Fibroblast of gingiva (primary cell): ENCODE measurements at regions not wholly inside any gene's neighbourhood (a gene's known extent, or its start where the extent isn't known, plus 50 kb on each side); places are given as distances from the start of the nearest gene placed in this dataset.
"Not testable (repeated sequence)": the region's sequence is repeated elsewhere in the genome, so short reads cannot be mapped to it uniquely, and the experiment has no call there.

Experiments used
- DNase-seq: peaks from one replicate; pipeline ENCODE4 v3.0.0-alpha.2; 2011; ENCODE audit warnings: low read depth

DNA sequence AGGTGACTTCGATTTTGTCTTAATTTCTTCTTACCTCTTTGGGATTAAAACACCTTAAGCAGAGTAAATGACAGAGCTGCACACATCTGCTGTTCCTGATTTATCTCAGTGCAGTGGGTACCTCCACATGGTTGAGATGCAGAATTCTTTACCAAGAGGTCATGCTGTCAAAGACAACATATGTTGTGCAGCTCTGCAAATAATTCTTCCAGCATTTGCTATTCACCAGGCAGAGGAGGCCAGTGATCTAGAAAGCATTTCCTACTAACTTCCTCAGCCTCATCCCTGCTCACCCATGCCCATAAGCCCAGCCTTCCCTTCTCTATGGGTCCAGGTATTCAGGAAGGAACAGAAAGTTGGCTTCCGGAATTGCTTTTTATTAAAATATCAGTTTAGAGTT is 109.3 kb downstream of the THBS2 start:
- no peak for DNase-seq

DNA sequence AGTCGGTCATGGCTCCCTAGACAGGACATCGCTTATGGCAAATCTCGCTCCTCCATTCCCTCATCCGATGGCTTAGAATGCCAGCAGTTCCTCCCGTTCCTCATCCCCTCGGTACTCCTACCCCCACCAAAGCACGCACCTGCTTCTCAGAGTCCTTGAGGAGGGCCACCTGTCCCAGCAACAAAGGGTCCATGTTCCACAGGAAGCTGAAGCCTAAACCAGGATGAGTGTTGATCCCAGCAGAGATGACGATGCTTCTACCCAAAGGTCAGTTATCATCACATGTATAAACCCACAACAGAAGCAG is 111.2 kb downstream of the THBS2 start:
- no peak for DNase-seq

DNA sequence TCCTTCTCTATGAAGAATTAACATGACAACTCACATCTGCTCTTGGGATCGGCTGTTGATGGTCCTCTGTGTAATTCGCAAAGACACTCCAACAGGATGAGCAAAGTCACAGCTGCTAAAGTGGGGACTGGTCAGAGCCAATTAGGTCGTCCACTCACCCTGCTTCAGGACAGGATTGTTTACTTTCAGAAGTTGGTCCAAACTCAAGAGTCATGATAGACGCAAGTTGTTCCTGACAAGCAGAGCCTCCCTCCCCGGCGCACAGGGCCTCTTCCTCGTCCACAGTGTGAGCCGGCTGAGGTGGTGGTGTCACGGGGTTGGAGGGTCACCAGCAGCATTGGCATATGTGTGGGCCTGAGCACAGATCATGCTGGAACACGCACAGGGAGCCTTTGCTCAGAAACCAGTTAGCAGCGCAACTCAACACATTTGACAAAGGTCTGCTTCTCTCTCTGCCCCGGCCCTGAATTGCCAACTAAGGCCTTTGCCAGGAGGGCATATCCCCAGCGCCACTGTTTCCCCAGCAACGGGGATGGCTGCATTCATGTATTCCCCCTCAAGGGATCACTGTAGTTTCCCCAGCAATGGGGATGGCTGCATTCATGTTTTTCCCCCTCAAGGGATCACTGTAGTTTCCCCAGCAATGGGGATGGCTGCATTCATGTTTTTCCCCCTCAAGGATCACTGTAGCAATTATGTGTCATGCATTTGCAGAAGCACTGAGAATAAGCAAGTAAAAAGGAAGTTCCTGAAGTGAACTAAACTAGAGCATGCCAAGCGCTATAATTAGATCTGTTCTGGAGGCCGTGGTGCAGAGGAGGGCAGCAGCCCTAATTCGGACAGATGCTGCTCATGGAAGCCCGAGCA is 111.7 kb downstream of the THBS2 start:
- DNase-seq, result peak; percentile 58

DNA sequence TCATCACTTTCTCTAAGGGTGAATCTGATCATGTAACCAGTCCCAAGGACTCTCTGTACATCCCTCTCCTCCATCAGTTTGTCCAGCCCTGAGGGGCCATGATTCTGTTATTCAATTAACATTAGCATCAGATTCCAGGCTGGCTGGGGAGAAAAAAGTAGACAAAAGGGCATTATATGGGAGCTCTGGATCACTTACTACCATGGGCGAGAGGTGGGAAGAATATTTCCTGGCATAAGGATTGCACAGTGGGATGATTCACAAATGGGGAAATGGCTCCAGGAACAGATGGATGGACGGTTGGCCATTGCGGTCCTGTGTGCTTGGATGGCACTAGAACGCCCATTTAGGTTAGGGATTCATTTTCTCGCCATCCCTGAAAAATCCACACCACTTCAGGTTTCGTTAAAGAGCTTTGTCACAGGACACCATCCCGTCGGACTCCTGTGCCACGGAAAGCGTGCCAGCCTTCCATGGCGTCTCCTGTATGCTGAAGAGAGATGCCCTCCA is 112.6 kb downstream of the THBS2 start:
- no peak for DNase-seq

DNA sequence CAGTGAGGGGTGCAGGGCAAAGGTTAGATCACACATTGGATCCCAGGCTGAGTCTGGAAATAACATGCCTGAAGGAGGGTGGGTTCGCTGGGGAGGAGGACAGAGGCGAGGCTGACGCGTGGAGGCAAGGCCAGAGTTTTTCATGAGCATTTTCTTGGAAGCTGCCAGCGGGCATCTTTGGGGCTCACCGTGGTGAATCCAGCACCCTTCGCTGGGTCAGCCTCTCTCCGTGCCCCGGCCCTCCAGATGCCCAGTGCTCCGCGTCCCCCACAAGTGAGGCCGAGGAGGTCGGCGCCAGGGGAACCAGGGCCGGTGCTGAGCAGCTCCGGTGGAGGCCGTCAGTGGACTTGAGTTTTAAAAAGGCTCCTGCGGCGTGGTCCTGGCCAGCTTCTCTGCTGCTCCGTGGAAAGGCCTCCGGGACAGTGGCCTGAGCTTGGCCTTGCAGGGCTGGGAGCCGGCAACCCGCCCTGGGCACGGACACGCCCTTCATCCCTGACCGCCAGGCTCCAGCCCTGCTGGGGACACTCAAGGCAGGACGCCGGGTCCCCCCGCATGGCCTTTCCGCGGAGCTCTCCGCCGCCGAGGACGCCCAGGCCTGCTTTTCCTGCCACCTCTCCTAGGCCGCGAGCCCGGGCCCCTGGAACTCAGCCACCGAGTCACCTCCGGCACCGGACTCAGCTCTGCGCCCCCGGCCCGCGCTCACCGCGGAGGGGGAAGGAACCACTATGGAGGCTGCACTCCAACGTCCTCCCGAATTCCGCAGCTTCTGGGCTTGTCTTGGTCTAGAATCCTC is 114.3 kb downstream of the THBS2 start:
- no peak for DNase-seq

DNA sequence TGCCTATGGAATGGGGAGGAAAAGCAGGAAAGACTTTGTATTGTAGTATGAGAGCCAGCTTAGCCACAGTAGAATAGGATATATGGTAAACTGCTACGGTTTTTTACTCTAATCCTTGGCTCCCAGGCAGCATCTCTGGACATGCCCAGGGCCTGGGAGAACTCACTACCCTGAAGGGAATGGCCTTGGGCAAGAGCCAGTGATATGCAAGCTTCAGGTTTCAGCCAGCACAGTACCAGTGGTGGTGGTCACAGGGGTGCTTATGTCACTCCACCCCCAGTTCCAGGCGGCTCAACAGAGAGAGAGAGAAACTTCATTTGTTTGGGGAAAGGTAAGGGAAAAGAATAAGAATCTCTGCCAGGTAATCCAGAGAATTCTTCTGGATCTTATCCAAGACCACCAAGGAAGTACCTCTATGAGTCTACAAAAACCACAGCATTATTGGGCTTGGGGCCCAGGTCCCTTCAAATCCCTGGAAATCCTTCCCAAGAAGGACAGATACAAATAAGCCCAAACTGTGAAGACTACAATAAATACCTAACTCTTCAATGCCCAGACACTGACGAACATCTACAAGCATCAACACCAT is 121.2 kb downstream of the THBS2 start:
- DNase-seq, result no peak

DNA sequence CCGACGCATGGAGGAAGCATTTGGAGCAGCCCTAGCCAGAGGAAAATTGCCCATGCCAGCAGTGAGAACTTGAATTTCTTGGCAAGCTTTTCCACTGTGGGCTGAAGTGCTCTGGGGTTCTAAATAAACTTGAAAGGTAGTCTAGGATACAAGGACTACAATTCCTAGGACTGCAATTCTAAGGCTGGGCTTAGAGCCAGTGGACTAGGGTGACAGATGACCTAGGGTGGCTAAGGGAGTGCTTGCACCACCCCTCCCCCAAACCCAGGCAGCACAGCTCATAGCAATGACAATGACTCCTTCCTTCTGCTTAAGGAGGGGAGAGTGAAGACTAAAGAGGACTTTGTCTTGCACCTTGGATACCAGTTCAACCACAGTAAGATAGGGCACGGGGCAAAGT is 122.3 kb downstream of the THBS2 start:
- DNase-seq, result no peak

DNA sequence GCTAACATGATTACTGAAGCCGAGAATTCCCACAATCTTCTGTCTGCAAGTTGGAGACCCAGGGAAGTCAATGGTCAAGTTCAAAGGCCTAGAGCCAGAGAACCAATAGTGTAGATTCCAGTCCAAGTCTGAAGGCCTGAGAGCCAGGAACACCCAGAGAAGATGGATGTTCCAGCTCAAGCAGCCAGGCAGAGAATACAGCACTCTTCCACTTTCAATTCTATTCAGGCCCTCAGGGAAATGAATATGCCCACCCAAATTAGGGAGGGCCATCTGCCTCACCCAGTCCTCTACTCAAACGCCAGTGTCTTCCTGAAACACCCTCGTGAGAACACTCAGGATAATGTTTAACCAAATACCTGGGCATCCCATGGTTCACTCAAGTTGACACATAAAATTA is 123.5 kb downstream of the THBS2 start:
- no peak for DNase-seq

DNA sequence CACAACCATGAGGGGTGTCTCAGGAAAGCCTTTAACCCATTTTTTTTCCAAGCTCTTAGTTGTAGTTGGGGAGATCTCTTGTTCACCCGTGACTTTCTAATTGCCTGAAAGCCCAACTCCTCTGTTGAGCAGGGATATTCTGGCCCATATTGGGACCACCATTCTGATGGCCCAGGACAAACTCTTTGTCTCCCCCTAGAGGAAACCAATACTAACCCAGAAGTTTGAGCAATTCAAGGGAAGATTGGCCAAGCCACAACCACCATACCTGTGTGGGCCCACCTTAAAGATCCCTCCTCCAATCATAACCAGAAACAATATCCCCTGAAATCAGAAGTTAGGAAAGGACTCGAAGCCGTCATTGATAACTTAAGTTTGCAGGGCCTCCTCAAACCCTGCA is 132.6 kb downstream of the THBS2 start:
- no peak for DNase-seq

DNA sequence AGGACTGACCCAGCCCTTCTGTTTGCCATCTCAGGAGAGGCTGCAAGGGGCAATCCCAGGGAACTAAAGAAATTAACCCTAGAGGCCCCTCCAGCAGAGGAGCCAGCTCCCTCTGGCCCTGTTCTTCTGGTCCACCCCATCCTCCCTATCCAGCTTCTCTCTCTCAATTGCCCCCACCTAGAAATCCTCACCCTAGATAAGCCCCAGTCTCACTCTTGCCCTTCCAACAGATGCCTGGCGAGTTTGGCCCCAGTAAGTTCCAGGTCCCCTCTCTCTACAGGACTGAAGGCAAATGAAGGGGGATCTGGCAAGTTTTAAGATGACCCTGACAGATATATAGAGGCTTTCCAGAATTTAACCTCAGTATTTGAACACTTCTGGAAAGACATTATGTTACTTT is 134.0 kb downstream of the THBS2 start:
- no peak for DNase-seq

DNA sequence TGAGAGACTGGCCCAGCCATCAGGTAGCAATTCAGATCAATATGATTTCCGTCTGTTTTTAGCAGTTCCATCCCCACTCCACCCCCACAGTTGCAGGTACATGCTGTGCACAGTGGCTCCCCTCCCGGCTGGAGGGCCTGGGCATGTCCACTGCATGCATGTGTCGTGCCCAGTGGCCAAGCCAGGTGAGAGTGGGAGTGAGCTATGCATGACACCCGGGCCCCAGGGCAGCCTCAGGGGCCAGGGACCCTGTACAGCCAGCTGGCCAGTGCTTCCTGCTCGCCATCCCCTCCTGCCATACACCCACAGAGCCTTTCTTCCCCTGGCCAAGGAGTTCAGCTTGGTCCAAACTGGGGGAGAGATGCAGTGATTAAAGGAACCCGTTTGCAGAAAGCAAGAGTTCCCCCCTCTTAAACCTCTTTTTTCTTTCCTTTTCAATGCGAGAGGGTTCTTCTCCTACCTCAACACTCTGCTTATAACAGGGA is 135.3 kb downstream of the THBS2 start:
- DNase-seq, result no peak

DNA sequence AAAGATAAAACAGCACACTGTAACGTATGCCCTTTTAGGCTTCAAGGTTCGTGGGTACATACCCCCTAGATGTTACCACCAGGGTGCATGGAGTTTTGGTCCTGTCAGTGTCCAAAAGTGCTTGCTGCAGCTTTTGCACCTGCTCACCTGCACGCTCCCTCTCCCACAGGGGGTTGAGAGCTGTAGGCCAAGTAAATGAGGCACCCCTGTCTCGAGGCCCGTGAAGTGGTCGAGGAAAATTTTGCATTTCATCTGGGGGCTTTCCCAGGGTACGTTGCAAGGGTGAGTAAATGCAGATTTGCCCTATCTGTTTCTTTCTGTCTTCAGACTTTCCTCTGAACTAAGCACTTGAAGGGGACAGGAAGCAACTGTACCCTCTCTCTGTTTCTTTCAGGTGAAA is 136.0 kb downstream of the THBS2 start:
- no peak for DNase-seq

DNA sequence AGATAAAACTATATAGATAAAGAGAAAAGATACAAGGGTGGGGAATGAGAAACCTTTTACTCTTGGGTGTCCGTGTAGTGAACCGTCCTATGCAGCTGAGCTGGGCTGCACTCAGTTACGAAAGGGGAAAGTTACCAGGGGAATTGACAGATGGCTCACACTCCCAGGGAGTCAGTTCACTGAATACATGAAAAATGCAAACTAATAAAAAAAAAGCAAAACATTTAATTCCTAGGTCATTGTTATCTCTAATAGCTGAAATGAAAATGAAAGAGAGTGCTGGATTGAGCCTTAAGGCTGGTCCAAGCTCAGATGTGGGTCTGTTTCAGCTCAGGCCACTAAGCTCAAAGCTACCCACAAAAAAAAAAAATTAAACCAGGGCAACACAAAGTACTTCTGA is 138.0 kb downstream of the THBS2 start:
- DNase-seq, result no peak

DNA sequence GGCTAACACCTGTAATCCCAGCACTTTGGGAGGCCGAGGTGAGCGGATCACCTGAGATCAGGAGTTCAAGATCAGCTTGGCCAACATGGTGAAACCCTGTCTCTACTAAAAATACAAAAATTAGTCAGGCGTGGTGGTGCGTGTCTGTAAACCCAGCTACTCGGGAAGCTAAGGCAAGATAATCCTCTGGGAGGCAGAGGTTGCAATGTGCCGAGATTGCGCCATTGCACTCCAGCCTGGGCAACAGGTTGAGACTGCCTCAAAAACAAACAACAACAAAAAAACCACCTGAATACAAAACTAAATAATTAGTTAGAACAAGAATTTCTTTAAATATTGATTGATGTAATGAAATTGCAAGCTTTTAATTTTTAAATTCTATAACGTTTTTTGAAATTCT is 139.0 kb downstream of the THBS2 start:
- not testable (repeated sequence) for DNase-seq

DNA sequence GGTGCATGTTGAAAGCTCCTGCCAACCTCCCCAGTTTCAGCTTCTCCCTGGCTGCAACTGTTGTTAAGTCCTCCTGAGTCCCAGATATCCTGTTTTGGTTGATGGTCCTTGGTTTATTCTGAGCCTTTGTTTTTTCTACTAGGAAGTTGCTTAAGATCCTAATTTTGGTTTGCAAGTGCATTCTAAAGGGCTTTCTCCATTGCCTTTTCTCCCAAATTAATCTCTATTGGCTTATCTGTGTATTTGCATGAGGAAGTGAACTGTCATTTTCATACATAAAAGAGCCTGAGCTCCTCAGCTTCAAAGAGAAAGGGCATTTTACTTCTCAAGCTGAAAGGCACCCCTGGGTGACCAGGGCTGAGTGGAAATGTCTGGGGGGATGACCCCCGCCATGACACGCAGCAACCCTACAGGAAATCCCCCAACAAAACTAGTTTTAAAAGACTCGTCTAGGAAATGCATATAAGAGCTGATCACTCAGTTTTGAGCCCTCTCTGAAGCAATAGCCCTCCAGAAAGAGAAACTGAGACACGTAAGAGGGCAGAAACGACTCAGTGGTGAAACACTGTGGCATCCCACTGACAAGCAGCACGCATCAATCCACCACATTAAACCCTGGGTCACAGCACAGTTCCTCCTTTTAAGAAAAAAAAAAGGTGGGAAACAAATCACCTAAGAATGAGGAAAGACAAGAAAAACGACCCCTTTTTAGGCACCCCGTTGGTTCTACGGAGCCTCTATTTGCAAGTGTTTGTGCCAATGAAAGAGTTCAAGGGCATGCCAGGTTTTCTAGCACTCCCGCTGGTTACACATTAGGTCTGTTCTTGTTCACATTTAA is 140.9 kb downstream of the THBS2 start:
- no peak for DNase-seq

DNA sequence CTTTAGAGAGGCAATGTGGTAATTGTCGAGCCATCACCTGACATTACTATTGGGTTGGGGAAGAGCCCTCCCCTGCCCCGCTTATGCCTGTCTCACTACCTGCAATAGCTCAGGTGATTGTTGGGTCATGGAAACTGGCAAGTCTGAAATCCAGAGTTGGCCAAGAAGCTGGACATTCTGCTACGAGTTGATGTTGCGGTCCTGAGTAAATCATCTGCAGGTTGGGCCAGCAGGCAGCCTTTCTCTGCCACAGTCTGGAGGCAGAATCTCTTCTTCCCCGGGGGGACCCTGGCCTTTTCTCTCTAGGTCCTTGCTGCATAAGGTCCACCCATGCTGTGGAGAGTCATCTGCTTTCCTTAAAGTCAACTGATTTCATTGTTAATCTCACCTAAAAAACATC is 142.4 kb downstream of the THBS2 start:
- no peak for DNase-seq

DNA sequence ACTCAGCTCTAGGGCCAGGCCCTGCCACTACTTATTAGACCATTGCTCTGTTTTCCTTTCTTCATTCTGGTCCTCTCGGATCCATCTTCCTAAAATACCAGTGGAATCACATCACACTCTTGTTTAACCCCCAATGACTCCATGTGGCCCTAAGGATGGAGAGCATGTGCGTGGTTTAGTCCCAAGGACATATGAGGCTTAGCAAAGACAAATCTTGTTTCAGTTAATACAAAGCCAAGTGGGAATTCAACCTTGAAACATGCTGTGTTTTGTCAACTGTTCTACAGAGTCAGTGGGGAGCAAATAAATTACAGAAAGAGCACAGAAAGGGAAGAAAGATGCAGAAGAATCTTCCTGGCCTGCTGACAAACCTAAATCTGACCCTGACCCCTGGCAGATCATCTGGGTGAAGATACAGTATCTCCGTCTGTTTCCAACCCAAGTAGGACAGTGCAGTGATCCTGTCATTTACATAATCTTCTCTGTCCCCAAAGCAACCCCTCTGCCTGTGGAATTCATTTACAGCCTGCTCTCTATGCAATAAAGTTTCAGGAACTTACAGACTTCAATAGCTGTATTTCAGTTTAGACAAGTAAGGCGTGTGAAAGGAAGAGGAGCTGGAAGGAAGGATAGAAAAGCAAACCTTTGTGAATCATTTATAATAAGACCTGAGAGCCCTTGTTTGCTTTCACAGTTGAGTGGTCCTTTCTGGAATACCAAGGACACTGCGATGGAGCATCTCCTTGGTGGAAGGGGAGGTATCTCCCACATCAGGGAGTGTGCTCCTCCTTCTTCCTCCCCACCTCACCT is 144.0 kb downstream of the THBS2 start:
- no peak for DNase-seq

DNA sequence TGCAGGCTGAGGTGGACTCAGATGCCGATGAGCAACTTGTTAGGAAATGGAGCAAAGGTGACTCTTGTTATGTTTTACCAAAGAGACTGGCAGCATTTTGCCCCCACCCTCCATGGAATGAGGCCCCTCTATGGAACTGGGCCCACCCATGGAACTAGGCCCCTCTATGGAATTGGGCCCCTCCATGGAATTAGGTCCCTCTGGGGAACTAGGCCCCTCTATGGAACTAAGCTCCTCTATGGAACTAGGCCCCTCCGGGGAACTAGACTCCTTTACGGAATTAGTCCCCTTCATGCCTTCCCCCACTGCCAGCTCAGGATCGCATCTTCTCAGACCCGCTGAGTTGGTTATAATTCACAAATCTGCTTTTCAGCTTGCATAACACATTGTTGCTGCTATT is 144.9 kb downstream of the THBS2 start:
- DNase-seq, result no peak

DNA sequence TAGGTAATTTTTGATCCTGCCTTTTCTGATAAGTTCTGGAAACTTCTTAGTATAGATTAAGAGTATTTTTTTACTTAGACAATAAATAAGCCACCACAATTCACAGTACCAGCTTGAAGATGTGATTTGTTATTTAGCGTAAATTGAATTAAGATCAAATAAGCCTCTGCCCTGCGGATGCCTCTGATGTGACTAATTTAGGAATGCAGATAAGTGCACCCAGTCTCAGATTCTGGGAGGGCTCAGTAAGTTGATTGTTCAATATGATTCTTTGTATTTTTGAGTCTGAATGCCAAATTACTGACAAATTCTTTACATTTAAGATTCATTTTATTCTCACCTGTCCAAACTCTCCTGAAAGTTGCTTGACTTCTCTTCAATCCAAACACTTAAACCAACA is 147.5 kb downstream of the THBS2 start:
- no peak for DNase-seq

DNA sequence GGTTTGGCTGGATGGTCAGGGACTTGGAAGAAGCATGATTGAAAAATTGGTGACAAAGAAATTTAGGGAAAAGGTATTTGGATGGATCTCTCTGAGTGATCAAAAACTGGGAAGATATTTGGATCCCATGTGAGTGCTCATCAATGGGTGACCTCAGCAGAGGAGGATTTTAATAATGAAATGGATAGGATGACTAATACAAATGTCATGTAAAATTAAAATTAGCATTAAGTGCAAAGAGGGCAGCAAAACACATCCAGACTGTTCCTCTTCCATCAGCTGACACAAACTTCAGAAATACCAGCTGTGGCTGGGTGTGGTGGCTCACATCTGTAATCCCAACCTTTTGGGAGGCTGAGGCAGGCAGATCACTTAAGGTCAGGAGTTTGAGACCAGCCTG is 151.7 kb downstream of the THBS2 start:
- DNase-seq, result peak; percentile 66
